HEK293T (cell line): ENCODE measurements at regions not wholly inside any gene's neighbourhood (a gene's known extent, or its start where the extent isn't known, plus 50 kb on each side); places are given as distances from the start of the nearest gene placed in this dataset.

Experiments
- ARNT ChIP-seq: fragments of 450-650 bp; IDR thresholded peaks from 2 replicates; pipeline ENCODE4 v1.6.1; 2017; ENCODE audit warnings: mild to moderate bottlenecking
- BHLHE40 ChIP-seq: fragments of 450-650 bp; IDR thresholded peaks from 2 replicates; pipeline ENCODE4 v1.6.1; 2016; ENCODE audit warnings: mild to moderate bottlenecking, moderate library complexity, borderline replicate concordance
- FOXM1 ChIP-seq: fragments of 450-650 bp; IDR thresholded peaks from 2 replicates; pipeline ENCODE4 v1.6.1; 2017; ENCODE audit warnings: mild to moderate bottlenecking, borderline replicate concordance
- HDGF ChIP-seq: fragments of 450-650 bp; IDR thresholded peaks from 2 replicates; pipeline ENCODE4 v1.6.1; 2017; ENCODE audit warnings: antibody characterized with exemption, borderline replicate concordance
- LEF1 ChIP-seq: fragments of 450-650 bp; IDR thresholded peaks from 2 replicates; pipeline ENCODE4 v1.6.1; 2017; ENCODE audit warnings: mild to moderate bottlenecking, borderline replicate concordance
- NFRKB ChIP-seq: fragments of 450-650 bp; IDR thresholded peaks from 2 replicates; pipeline ENCODE4 v1.6.1; 2016; ENCODE audit warnings: mild to moderate bottlenecking, moderate library complexity
- SP1 ChIP-seq: fragments of 450-650 bp; IDR thresholded peaks from 2 replicates; pipeline ENCODE4 v1.6.1; 2017
- SUZ12 ChIP-seq: fragments of 450-650 bp; IDR thresholded peaks from 2 replicates; pipeline ENCODE4 v1.6.1; 2016; ENCODE audit warnings: mild to moderate bottlenecking
- TARDBP ChIP-seq: fragments of 450-650 bp; IDR thresholded peaks from 2 replicates; pipeline ENCODE4 v1.6.1; 2016
- ZNF384 ChIP-seq: fragments of 450-650 bp; IDR thresholded peaks from 2 replicates; pipeline ENCODE4 v1.6.1; 2016

GRCh38 chr2:77712601-77713000, 190.4 kb upstream of the LRRTM4 start:
- TF ChIP-seq SUZ12 (no peak), NFRKB (no peak), FOXM1 (no peak), SP1 (no peak), HDGF (no peak), LEF1 (no peak), BHLHE40 (no peak), TARDBP (no peak), ZNF384 (no peak), ARNT (no peak)
